Heart right ventricle (tissue), 16 donors: ENCODE measurements at regions not wholly inside any gene's neighbourhood (a gene's known extent, or its start where the extent isn't known, plus 50 kb on each side); places are given as distances from the start of the nearest gene placed in this dataset.

Experiments used
- ATAC-seq, 8 donors: fragments of 200-7000 bp; cut with Tn5 transposase; one replicate each; pipeline ENCODE4 v1.9.1; 2020; ENCODE audit warnings: mild to moderate bottlenecking in 8 of 8, moderate library complexity in 8 of 8, moderate number of reproducible peaks in 1 of 8
- DNase-seq, 2 donors: peaks; one replicate each; pipeline ENCODE4 v3.0.0-alpha.2; 2020
- H3K27ac ChIP-seq, 10 donors: fragments of 200-600 bp; sonication (generic) in 2 of 10; one replicate each; pipeline versions ENCODE4 v1.5.0 to v1.8.0; 2020 to 2022; ENCODE audit warnings: mild to moderate bottlenecking in 3 of 10
- H3K27me3 ChIP-seq, 7 donors: fragments of 200-600 bp; one replicate each; pipeline ENCODE4 v1.8.0; 2021 to 2022; ENCODE audit warnings: mild to moderate bottlenecking in 2 of 7
- H3K36me3 ChIP-seq, 9 donors: fragments of 200-600 bp; sonication (generic) in 1 of 9; one replicate each; pipeline versions ENCODE4 v1.5.0 to v1.8.0; 2020 to 2022; ENCODE audit warnings: mild to moderate bottlenecking in 2 of 9
- H3K4me1 ChIP-seq, 9 donors: fragments of 200-600 bp; sonication (generic) in 1 of 9; one replicate each; pipeline versions ENCODE4 v1.5.0 to v1.8.0; 2020 to 2022; ENCODE audit warnings: mild to moderate bottlenecking in 4 of 9
- H3K4me3 ChIP-seq, 10 donors: fragments of 200-600 bp; sonication (generic) in 2 of 10; one replicate each; pipeline versions ENCODE4 v1.5.0 to v1.8.0; 2020 to 2022; ENCODE audit warnings: mild to moderate bottlenecking in 7 of 10, moderate library complexity in 2 of 10
- H3K9me3 ChIP-seq, 11 donors: fragments of 200-600 bp in 10 of 11; sonication (generic) in 2 of 11; one replicate each; pipeline versions ENCODE4 v1.5.0 to v1.8.0; 2013 to 2022; ENCODE audit warnings: mild to moderate bottlenecking in 2 of 11, control low read depth in 1 of 11, moderate library complexity in 1 of 11
- WGBS, 2 donors: extraction: QIAGEN DNeasy Blood & Tissue Kit; methylation state at CpG; one replicate each; pipeline ENCODE4 v1.1.7; 2013; ENCODE audit warnings: inconsistent platforms in 1 of 2; 5-methylcytosine and 5-hydroxymethylcytosine counted together
- intact Hi-C, 10 donors: fragments of 100-400 bp; cut with DNase I; formaldehyde crosslinking; loops; one replicate each; pipeline versions ENCODE4 v1.11.1 to v1.14.2; 2022
- TF ChIP-seq, protein P1 (sequence below), 9 donors: fragments of 200-600 bp; sonication (generic) in 2 of 9; IDR thresholded peaks; one replicate each; pipeline versions ENCODE4 v1.5.0 to v1.8.0; 2021 to 2022; ENCODE audit warnings: antibody characterized with exemption in 9 of 9, mild to moderate bottlenecking in 5 of 9, moderate library complexity in 1 of 9
- donor health status: Arrhythmogenic right ventricular cardiomyopathy.
- donor health status: ischemic (EF 13 %, LVEDD 7.1; RV severe dilation, severe dysfunction).
- donor health status: healthy with polysubstance abuse.
- donor health status: DM: no; HTN: yes; CAD: no.
- donor health status: DM: no; HTN: no; CAD: no.
- donor health status: ischemic (EF 25% LVEDD 6.9; RV normal size, moderate dysfunction).
- donor health status: ischemic (EF 25% LVEDD 5.7; RV mildly dilated, moderate dysfunction).
- donor health status: healthy.
- donor health status: DM: yes; HTN: yes; CAD: no.
- donor health status: Ischemic cardiomyopathy.
- donor health status: ischemic (EF 35%, LVEDD 5.7; RV mildly dilated, moderate dysfunction).
- donor health status: nonischemic (EF 11% LVEDD 7.7; RV severe dilation, severe dysfunction).
- donor health status: DM: yes; HTN: yes; CAD: no.
- donor health status: PGD.
- donor health status: ischemic (EF 29% LVEDD 5.4; RV normal size, mild dysfunction).
- donor health status: nonischemic (EF 23%, LVEDD 6.1; RV moderate dilation, normal function).

DNA sequence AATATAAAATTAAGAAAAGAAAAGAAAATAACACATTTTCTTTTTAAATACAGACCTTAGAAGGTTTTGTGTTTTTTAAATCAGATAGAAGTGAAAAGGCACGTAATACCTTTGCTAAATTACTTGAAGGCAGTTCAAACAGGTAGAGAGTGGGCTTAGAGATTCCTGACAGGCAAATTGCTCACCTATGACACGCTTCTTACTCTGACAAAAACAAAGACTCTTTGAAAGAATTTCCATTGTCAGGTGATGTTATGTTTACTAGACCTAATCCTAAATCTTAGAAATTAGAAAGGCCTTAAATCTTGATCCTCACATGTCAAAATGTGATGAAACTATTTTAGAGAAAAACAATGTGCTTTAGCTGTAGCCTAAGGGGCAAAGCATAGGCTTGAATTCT lies 522.9 kb downstream of the SOX11 start:
- H3K4me1 ChIP-seq: peaks cover 0 to 6% (median 0%) of the 10 kb centered on the region in 9 donors
- DNase-seq: no peak
- no peak overlapping the region for H3K27ac ChIP-seq
- no peak for ATAC-seq
- H3K36me3 ChIP-seq: no peaks in the 10 kb centered on the region
- no peaks in the 10 kb centered on the region for H3K9me3 ChIP-seq
- H3K27me3 ChIP-seq: no peaks in the 10 kb centered on the region
- TF ChIP-seq, protein P1, sequence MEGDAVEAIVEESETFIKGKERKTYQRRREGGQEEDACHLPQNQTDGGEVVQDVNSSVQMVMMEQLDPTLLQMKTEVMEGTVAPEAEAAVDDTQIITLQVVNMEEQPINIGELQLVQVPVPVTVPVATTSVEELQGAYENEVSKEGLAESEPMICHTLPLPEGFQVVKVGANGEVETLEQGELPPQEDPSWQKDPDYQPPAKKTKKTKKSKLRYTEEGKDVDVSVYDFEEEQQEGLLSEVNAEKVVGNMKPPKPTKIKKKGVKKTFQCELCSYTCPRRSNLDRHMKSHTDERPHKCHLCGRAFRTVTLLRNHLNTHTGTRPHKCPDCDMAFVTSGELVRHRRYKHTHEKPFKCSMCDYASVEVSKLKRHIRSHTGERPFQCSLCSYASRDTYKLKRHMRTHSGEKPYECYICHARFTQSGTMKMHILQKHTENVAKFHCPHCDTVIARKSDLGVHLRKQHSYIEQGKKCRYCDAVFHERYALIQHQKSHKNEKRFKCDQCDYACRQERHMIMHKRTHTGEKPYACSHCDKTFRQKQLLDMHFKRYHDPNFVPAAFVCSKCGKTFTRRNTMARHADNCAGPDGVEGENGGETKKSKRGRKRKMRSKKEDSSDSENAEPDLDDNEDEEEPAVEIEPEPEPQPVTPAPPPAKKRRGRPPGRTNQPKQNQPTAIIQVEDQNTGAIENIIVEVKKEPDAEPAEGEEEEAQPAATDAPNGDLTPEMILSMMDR (IDR thresholded peaks at IDR 0.05): no peak
- 91% methylated on average over 2 of the region's 2 CpGs for WGBS, 2 donors
- H3K4me3 ChIP-seq: no peak overlapping the region
- intact Hi-C loops: no loop called here

DNA sequence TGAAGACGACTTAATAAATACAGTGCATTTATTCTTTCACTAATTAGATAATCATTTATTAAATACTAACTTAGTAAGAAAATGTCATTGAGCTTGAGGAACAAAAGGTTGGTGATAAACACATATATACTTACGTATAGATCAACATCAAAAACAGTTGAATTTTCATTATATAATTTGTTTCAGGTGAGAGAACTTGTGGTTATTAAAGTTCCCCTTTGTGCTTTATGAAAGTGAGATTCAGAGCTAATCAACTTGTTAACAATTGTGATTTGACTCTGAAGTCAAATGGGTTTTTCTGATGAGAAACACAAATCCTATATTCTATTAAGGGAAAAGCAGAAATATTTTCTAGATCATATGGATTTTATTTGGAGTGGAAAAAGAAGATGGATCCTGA lies 524.0 kb downstream of the SOX11 start:
- Histone ChIP-seq H3K27ac (no peak overlapping the region), H3K4me1 (peaks cover 0 to 6% (median 0%) of the 10 kb centered on the region in 9 donors), H3K27me3 (no peaks in the 10 kb centered on the region), H3K9me3 (no peaks in the 10 kb centered on the region), H3K36me3 (no peaks in the 10 kb centered on the region), H3K4me3 (no peak overlapping the region)
- DNase-seq (no peak), ATAC-seq (no peak)
- intact Hi-C loops: no loop called here
- WGBS, 2 donors: 91 to 92% methylated on average over 2 of the region's 2 CpGs
- TF ChIP-seq, protein P1 (IDR thresholded peaks at IDR 0.05): no peak

DNA sequence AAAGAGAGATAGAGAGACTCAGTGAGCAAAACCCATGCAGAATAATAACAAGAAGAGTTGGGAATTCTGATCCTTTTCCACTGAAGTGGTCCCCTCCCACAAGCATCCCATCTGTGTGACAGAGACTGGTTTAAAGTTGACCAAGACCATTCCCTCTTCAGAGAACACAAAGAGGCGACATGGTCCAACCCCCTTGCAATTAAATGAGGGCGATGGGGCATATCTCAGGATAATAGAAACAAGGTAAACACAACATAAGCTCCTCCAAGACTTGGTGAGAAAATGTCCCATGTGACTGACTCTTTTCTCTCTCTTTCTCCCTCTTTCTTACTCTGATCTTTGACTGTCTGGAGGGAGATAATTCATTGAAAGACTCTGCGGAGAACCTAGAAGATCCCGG lies 526.7 kb downstream of the SOX11 start:
- Histone ChIP-seq H3K27ac (no peak overlapping the region), H3K4me3 (no peak overlapping the region), H3K4me1 (peaks cover 0 to under 1% (median 0%) of the 10 kb centered on the region in 9 donors), H3K36me3 (no peaks in the 10 kb centered on the region), H3K27me3 (no peaks in the 10 kb centered on the region), H3K9me3 (no peaks in the 10 kb centered on the region)
- DNase-seq (no peak), ATAC-seq (no peak)
- intact Hi-C loops: no loop called here
- 78 to 94% methylated on average over 4 of the region's 4 CpGs for WGBS, 2 donors
- TF ChIP-seq, protein P1 (IDR thresholded peaks at IDR 0.05): no peak

- H3K4me3 ChIP-seq: no peak overlapping the region
- no peaks in the 10 kb centered on the region for H3K9me3 ChIP-seq
- peaks cover 0 to 4% (median 0%) of the 10 kb centered on the region in 9 donors for H3K4me1 ChIP-seq
- H3K27me3 ChIP-seq: no peaks in the 10 kb centered on the region
- no peaks in the 10 kb centered on the region for H3K36me3 ChIP-seq
- ATAC-seq (no peak), DNase-seq (no peak)
- intact Hi-C loops: no loop called here
- TF ChIP-seq, protein P1 (IDR thresholded peaks at IDR 0.05): no peak
- 88% methylated on average over 4 of the region's 4 CpGs for WGBS, 2 donors
- H3K27ac ChIP-seq: no peak overlapping the region
These were observed 527.7 kb downstream of the SOX11 start for GRCh38 chr2:6219906-6220305.
